NCI-H1048 (cell line): ENCODE measurements at regions not wholly inside any gene's neighbourhood (a gene's known extent, or its start where the extent isn't known, plus 50 kb on each side); places are given as distances from the start of the nearest gene placed in this dataset.

Source experiments
- DNase-seq: peaks from one replicate; lab custom pipeline; 2025; lab: John Stamatoyannopoulos, UW

- no peak for DNase-seq
These were observed 722.0 kb downstream of the EPHA4 start for GRCh38 chr2:220850116-220850515.

- no peak for DNase-seq
These were observed 716.8 kb downstream of the EPHA4 start for GRCh38 chr2:220855296-220855695.

- no peak for DNase-seq
These were observed 715.6 kb downstream of the EPHA4 start for GRCh38 chr2:220856486-220856885.

GRCh38 chr2:220857368-220857767, 714.7 kb downstream of the EPHA4 start:
- DNase-seq = no peak

GRCh38 chr2:220858101-220858500, 714.0 kb downstream of the EPHA4 start:
- no peak for DNase-seq

- DNase-seq = no peak
These were observed 700.2 kb downstream of the EPHA4 start for GRCh38 chr2:220871909-220872308.

- DNase-seq = no peak
These were observed 695.9 kb downstream of the EPHA4 start for GRCh38 chr2:220876080-220876824.

- DNase-seq = no peak
These were observed 694.6 kb downstream of the EPHA4 start for GRCh38 chr2:220877491-220877890.

GRCh38 chr2:220877897-220878296, 694.2 kb downstream of the EPHA4 start:
- no peak for DNase-seq

GRCh38 chr2:220880623-220881596, 691.2 kb downstream of the EPHA4 start:
- DNase-seq = no peak

- no peak for DNase-seq
These were observed 689.6 kb downstream of the EPHA4 start for GRCh38 chr2:220882507-220882906.

GRCh38 chr2:220885593-220885992, 686.5 kb downstream of the EPHA4 start:
- no peak for DNase-seq

- DNase-seq = no peak
These were observed 684.7 kb downstream of the EPHA4 start for GRCh38 chr2:220887271-220887870.

GRCh38 chr2:220887876-220888275, 684.2 kb downstream of the EPHA4 start:
- DNase-seq = no peak

- DNase-seq = no peak
These were observed 681.2 kb downstream of the EPHA4 start for GRCh38 chr2:220890931-220891330.

- no peak for DNase-seq
These were observed 680.7 kb downstream of the EPHA4 start for GRCh38 chr2:220891405-220891804.

- DNase-seq = no peak
These were observed 680.0 kb downstream of the EPHA4 start for GRCh38 chr2:220892018-220892634.

GRCh38 chr2:220893411-220893810, 678.7 kb downstream of the EPHA4 start:
- no peak for DNase-seq

- no peak for DNase-seq
These were observed 678.0 kb downstream of the EPHA4 start for GRCh38 chr2:220894069-220894468.

GRCh38 chr2:220899492-220899891, 672.6 kb downstream of the EPHA4 start:
- DNase-seq = no peak

GRCh38 chr2:220904015-220904414, 668.1 kb downstream of the EPHA4 start:
- no peak for DNase-seq

GRCh38 chr2:220913384-220913783, 658.7 kb downstream of the EPHA4 start:
- no peak for DNase-seq
